ENCODE measurements at regions not wholly inside any gene's neighbourhood (a gene's known extent, or its start where the extent isn't known, plus 50 kb on each side); places are given as distances from the start of the nearest gene placed in this dataset.

GRCh38 chr9:35540315-35540714, 50.4 kb downstream of the RUSC2 start:
- DNase-seq (ENCODE audit: low read depth): no peak

- no peak for DNase-seq (ENCODE audit: low read depth)
Observed at GRCh38 chr9:35546853-35547252, 56.9 kb downstream of the RUSC2 start.

GRCh38 chr9:35547889-35548418, 57.1 kb upstream of the TESK1 start:
- DNase-seq (ENCODE audit: low read depth): no peak

DNA sequence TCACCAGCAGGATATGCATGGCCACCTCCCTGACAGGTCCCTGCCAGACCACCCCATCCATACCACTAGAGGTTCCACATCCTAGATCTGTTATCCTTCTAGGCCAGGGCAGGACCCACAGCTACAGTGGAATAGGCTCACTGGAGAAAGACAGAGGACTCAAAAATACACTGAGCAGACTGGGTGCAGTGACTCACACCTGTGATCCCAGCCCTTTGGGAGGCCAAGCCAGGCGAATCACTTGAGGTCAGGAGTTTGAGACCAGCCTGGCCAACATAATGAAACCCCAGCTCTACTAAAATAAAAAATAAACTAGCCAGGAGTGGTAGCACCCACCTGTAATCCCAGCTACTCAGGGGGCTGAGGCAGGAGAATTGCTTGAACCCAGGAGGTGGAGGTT, 56.5 kb upstream of the TESK1 start:
- DNase-seq (ENCODE audit: low read depth): no peak

DNA sequence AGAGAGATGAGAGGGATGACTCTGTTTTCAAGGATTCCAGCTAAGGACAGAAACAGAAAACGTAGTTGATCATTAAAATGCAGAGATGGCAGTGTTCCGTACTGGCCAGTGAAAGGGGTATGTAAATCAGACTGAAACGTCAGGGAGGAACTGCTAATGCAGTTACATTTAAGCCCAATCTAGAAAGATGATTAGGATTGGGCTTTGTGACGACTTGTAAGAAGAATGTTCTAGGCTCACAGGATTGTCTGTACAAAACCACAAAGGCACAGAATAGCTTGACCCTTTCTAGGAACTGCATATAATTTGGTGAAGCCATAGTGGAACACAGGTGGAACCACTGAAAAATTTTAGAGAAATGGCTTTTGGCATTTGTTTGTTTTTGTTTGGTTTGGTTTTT, 55.6 kb upstream of the TESK1 start:
- DNase-seq (ENCODE audit: low read depth): no peak

DNA sequence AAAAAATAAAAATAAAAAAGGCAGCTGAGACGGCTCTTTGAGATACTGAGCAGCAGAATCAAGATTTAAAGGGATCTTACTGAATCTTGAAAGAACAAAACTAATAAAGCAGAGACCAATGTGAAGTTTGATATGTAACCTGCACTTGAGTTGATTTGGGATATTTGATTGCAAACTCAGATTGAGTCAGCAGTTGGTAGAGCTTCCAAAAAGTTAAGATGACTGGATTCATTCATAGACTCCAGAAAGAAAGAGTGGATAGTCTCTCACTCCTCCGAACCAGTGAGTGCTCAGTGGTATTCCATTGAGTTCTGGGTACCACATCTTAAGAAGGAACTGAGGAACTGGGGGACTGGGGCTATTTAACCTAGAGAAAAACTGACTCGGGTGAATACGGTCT, 52.7 kb upstream of the TESK1 start:
- no peak for DNase-seq (ENCODE audit: low read depth)

- DNase-seq (ENCODE audit: low read depth): no peak
Observed at GRCh38 chr9:35552837-35553236, 52.2 kb upstream of the TESK1 start.

DNA sequence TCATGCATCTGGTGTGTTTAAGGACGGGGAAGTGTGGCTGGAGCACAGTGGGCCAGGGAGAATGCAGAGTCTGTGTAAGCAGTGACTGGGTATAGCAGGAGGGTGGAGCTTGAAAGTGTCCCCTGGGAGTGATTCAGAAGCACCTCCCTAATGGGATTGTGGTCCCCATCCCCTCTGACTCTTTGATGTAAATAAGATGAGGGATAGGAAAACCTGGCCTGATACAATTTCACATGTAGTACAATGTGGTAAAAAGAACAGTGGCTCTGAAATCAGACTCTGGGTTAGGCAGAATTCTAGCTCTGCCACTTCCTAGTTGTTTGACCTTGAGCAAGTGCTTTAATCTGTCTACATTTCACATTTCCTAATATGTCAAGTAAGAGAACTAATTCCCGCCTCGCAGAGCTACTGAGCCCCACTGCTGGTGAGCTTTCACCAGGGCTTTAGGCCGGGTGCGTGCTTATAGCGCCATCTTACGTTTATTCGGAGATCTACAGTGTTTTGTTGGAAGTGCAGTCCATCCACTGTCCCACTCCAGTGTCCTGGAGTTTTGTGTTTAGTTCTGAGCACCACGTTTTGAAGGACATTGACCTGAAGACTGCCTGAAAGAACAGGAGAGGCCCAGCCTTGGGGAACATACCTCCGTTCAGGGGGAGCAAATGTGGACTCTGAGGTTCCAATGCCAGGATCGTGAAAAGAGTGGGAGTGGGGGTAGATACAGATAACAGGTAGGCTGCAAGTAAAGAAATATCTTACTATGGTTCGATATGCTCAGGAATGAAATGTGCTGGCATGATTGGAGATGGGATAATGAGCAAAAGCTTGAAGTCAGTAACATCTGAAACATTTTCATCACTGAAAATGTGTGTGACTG, 51.2 kb upstream of the TESK1 start:
- peak; percentile 66 for DNase-seq (ENCODE audit: low read depth)

- no peak for DNase-seq (ENCODE audit: low read depth)
Observed at GRCh38 chr9:35555246-35555701, 49.8 kb upstream of the TESK1 start.

Data from HS-27A (cell line).